Fibroblast of peridontal ligament (primary cell): ENCODE measurements at regions not wholly inside any gene's neighbourhood (a gene's known extent, or its start where the extent isn't known, plus 50 kb on each side); places are given as distances from the start of the nearest gene placed in this dataset.

Source experiments
- DNase-seq: peaks from one replicate; pipeline ENCODE4 v3.0.0-alpha.2; 2010; ENCODE audit errors: extremely low read depth

DNA sequence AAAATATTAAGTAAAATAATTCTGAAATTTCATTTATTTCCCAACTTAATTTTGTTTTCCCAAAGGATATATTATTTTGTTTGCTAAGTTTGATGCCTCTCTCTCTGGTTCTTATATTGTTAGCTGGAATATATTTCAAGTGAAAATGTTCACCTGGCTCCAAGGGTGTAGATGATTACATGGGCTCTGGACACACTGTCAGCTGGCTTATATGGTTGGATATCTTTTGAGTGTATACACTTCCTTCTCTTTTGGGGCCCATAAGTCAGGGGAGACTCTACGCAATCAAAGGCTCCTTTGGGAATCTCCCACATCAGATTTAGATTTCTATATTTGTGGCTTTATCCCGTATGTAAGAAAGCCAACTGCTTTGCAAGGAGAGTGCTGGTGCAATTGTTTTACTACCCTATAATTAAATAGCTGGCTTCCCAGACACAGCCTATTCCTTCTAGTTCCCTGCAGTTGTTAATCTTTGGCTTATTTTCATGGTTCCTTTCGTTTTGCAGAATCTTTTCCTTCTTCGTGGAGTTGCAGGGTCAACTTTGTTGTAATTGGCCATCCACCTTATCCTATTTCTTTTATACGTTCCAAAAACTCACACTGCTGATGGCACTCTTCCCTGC is 225.7 kb downstream of the DPH6 start:
- peak; percentile 2 for DNase-seq

DNA sequence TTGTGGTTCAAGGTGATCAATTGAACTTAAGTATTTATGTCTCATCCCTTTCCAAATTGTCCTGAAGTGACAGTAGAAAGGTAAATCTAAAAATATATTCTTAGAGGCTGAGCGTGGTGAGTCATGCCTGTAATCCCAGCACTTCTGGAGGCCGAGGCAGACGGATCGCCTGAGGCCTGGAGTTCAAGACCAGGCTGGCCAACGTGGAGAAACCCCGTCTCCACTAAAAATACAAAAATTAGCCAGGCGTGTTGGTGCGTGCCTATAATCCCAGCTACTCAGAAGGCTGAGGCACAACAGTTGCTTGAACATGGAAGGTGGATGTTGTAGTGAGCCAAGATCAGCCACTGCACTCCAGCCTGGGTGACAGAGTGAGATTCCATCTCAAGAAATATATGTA is 226.6 kb downstream of the DPH6 start:
- no peak for DNase-seq

DNA sequence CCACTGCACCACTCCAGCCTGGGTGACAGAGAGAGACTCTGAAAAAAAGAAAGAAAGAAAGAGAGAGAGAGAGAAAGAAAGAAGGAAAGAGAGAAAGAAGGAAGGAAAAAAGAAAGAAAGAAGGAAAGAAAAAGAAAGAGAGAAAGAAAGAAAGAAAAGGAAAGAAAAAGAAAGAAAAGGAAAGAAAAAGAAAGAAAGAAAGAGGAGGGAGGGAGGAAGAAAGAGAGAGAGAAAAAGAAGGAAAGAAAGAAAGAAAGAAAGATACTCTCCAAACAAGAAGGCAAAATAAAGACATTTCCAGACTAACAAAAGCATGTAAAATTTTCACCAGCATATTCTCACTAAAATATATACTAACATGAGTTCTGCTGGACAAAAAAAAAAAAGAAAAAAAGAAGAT is 228.7 kb downstream of the DPH6 start:
- no peak for DNase-seq

DNA sequence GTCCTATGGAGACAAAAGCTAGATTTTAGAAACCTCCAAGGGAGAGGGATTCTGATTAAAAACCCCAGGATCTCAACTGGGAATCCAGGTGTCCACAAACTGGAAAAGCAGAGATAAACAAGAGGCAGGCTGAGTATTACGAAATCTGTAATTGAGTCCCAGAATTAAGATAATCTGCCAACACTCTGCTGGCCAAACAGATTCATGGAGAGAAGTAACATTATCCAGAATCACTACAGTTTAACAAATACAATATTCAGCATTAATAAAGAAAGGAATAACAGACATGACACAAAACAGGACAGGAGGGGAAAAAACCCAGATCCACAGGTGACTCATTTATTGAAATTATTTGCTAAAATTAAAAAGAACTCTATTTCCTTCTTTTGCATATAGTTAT is 227.2 kb upstream of the NANOGP8 start:
- DNase-seq, result no peak

DNA sequence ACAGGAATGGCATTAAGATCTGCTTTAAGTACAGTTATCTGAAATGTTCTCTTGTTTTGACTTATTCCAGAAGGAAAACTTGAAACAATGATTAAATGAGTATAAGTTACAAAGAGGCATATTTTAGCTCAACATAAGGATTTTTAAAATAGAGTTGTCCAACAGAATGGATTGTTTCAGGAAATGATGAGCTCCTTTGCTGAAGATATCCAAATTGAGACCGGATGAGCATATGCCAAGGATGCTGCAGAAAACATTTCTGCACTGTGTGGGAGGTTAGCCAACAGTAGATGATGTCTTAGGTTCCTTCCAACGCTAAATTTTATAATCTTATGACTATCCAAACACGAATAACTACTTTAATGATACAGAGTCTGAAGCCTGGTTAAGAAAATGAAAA is 226.5 kb upstream of the NANOGP8 start:
- DNase-seq, result no peak

DNA sequence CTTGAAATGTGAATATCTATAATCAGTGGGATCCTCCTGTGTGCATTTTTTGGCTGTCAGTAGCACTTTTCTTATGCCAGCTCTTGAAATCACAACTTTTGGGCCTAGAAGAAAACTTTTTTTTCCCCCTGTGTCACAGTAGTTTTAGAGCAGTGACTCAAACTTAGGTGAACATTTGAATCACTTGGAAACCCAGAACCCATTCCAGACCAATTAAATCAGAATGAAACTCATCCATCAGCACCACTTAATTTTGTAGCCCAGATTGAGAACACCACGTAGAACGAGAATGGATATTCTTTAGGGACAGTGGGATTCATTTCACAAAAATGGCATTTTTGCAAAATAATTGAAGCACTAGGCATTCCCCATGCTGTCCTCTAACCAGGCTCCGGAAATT is 224.8 kb upstream of the NANOGP8 start:
- DNase-seq, result peak; percentile 25

DNA sequence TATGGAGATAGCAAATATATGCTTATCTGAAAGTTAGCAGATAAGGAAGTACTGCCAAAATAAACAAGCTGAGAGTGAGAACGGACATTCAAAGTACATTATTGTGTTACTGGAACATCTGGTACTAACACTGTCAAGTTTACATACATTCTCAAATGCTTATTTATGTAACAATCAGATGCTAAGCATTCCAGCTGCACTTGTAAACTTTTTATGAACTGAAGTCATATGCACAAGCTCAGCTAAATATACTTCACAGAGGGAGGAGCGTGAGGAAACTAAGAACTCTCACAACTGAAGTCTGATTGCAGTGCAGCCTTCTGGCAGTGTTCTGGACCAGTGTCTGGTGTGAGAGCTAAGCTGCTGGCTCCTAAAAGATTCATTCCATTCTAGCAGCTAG is 223.7 kb upstream of the NANOGP8 start:
- DNase-seq, result peak; percentile 98

DNA sequence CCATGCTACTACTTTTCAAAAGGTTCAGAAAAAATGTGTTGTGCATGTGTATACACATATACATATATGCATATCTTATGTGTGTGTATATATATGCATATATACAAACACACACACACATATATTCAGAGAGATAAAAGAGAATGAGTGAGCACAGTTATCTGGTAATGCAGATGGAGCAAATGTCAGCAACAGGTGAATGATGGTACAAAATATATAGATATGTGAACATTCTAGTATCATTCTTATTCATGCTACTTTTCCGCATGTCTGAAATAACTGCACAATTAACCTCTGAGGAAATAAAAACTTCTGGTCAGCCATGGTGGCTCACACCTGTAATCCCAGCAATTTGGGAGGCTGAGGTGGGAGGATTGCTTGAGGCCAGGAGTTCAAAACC is 222.6 kb upstream of the NANOGP8 start:
- DNase-seq, result no peak

DNA sequence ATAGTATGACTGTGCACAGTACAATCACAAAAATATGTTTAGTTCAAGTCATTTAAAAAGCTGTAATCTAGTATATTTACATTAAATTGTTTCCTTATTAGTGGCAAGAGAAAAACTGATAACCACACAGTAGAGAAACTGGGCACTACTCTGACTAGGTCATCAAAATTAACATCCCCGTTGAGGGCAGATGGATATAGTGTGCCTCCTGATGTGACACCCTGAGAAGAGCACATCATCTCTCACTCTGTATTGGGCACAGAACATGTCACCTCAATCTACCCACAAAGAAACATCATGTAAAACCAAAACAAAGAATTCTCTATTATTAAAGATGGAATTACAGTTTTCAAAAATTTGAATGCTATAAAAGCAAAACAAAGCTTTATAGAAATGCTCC is 221.9 kb upstream of the NANOGP8 start:
- no peak for DNase-seq

DNA sequence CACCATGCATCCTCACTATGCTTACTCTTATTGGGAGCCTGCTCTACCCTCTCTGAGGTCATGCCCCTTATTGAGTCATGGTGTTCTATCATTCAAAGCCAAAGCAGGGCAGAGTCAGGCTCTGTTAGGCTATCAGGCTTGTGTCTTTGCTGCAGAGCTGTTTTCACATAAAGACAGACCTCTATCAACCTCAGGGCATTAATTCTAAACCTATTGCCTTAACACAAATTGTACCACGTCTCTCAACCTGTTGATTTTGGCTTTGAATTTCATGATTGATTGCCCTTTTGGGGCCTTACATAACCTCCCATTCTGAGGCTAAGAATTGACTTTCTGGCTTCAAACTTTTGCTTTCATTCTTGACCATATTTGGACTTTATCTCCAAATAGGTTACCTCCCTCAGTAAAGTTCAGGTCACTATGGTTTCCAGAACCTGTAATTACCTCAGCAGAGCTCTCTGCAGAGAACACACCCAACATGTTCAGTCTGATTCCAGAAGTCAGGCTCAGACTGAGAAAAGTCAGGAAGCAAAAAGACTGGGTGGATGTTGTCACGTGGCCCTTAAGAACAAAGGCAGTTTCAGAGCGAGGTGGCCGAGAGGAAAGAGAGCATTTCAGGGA is 221.4 kb upstream of the NANOGP8 start:
- DNase-seq, result peak; percentile 49

DNA sequence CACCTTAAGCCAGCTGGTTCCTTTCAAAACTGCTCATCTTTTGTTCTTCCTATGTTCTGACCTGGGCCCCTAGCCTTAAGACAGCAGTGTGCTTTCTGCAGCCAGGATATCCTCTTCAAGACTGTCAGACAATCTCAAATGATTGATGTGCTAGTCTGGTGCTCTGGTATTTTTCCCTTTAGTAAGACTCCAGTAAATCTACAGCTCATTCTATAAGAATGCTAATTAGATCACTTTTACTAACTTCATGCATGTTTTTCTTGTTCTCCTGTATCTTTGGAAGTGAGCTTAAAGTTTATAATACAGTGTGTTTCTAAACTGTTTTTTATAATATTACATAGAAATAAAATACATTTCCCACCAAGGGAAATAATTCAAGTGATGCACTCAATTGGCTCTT is 220.9 kb upstream of the NANOGP8 start:
- DNase-seq, result no peak

DNA sequence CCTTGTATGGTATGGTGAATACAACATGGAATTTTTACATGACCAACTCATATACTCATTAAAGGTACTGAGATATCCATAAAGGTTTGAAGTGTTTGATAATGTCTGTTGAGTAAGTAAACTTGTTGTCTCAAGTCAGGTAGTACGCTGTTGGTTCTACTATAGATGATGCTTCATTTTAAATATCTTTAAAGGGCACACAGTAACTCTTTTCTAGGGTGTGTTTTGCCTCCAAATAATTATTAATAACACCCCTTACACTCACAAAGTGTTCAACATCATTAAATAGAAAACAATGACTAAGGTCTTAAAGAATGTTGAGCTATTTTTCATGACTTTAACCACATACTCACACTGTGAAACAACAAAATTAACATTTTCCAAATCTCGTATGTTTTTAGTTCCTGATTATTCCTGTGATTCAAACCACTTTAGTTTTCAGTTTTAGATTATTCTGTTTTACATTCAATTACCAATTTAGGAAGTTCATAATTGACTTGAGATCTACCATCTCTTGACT is 220.0 kb upstream of the NANOGP8 start:
- no peak for DNase-seq

DNA sequence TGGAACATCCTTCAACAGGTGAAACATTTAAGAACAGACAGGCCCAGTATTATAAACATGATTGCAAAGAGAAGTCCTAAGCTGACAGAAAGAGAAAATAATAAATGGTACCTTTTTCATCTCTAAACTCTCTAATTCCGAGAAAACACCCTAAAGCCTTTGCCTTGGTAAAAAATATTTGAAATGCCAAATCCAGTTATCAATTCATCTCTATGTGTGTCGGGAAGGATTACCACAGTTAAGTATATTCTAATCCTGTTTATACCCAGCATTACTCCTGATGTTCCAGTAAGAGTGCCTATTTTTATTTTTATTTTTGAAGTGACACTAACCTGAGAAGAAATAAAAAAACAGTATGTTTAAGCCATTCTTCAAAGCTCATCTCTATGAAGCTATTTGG is 219.3 kb upstream of the NANOGP8 start:
- no peak for DNase-seq

DNA sequence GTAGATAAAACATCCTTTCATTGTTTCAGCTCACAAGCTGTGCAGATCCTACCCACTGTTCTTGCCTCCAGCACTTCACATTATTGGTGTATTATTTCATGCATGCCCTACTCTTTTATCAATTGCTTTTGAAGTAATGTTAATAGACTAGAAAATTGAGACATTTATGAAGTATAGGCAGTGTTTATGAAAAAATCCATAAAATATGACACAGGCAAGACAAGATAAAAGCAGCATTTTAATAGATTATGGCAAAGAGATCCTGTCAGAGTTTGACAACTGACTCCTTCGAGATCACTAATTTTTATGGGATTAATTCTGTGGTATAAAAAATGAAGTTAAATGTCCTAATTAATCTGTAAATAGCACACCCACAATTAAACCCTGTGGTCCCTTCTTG is 217.2 kb upstream of the NANOGP8 start:
- DNase-seq, result no peak

DNA sequence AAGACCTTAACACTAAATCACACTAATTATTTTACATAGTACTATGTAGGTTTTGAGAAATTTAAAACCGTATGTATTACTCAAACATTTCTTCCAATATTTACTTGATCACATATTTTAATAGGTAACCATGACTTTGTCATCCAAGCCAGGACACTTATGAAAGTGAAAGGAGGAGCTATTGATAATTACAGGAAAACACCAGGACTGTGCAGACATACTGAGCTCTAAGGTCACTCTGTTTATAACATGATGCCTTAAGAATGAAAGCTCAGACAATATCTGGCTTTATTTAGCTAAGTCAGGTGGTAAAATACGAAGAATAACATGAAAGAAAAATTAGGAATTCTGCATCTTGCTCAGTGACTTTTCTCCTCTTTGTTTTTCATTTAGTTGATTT is 216.0 kb upstream of the NANOGP8 start:
- no peak for DNase-seq

DNA sequence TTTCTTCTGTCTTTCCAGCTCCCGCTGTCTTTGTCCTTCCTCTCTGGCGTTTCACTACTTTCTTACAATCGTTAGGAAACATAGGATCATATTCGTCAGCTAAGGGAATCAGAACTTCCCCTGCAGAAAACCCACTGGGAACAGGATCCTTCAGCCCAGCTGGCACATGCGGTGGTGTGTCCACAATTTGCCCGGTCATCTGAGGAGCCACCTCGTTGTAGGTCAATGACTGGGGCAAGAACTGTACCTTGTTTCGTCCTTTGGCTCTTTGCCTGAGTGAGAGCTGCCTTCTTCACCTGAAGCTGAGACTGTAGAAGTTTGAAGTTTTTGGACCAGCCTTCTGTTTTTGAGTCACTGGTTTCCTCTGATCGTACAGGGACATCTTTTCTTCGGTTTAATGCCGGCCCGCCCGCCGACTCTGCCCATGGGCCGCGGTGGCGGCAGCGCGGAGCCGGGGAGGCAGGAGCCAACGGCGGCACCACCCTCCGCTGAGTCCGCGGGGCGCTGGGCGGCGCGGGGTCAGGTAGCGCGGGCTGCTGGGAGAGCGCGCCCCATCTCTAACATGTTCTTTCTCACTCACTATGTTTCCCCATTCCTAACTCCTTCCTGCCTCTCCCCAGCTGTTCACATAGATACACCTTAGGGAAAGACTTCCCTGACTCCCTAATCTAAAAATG is 214.1 kb upstream of the NANOGP8 start:
- DNase-seq, result no peak

DNA sequence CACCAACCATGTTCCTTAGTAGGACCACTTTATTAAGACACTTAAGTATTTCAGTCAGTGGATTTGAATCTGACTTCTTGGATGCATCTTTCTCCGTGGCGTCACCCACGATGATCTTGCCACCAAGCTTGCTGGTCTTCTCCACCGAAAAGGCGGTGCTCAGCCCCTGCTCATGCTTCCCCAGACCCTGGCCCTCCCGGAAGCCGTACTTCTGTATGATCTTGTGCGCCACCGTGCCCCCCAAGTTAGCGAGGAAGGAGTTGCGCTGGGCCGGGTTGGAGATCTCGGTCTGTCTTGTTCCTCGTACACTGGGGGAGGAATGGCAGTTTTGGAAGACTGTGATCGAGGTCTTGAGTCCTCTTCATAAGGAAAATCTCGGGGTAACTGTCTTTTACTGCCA is 213.4 kb upstream of the NANOGP8 start:
- no peak for DNase-seq

DNA sequence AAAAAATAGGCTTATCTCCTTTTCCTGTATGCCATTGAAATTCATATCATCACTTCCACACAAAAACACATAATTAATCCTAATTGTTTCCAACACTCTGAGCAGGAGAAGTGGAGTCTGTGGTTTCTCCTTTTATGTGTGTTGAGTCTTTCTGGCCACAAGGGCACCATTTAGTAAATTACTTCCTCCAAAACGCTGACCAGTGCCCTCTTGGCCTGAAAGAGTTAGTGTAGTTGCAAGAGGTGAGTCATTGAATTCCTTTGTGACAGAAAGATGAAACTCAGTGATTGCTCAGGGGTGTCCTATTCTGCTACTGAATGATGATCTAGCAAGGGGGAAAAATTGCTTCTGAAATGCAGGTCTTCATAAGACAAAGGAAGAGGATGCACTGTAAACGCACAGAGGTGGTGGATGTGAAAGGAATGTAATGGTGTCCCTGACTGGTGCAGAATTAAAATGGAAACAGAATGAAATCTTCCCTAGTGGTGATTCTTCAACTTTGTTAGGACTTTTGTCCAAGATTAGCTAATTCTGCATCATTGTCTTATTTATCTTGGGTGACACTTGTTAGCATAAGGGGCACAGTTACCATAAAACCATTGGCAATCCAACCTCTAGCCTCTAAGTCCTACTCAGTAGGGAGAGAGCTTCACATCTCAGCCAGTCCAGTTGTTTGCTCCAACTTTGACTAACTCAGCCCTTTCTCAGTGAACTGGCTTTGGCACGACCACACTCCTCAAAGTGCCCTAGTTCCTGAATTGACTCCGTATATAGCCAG is 208.4 kb upstream of the NANOGP8 start:
- peak; percentile 56 for DNase-seq

DNA sequence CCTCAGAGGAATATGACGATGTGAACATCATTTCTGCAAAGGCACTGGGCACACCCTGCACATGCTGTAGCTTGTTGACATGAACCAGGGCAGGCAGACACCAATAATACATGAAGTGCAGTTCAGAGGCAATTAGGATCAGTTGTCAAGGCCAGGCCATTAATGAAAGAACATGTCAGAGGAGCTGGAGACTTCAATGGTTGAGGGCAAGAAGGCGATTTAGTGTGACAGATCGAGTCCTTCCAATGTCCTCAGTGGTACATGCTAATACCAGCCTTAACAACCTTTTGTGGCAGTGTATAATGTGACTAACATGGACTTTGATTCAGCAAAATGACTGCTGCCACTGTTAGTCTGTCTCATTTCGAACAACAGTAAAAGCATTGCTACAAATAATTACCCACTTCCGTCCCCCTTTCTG is 205.2 kb upstream of the NANOGP8 start:
- DNase-seq, result no peak

DNA sequence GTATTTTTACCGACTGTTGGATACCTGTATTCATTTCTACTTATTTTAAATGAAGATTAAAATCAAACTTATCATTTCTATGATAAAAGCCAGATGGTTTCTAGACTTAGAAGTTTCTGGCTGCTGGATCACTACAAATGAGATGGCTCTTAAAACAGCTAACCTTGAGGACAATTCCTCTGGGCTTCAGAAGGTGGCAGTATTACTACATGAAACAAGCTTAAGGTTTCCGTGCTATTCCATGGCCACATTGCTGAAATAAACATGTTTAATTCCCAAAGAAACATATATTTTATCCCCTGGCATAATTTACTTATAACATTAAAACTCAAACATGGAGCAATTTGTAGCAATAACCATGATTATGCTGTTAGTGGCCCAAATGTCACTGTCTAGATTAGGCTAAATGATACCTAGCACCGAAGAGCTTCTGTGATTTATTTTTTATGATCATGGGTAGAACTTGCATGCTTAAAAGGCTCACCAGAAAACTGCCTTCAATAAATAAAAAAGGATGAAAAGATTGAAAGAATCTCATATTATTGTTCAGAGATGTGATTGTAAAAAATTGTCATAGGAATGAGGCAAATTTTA is 204.0 kb upstream of the NANOGP8 start:
- DNase-seq, result peak; percentile 90

DNA sequence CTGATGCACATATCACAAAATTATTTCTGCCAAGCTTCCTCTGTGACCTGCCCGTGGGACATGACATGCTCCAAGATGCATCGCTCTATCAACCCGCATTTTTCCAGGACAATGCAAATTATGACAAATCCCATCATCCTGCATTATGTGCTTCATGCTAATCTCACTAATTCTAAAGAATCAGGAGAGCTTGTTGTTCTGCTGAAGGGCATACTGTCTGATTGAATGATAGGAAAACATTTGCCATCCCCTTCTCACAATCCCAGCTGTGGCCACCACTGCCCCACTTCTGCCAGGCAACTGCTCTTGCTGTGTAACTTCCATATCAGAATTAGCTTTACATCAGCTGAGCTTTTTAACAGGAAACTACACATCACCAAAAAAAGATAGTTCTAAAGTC is 203.5 kb upstream of the NANOGP8 start:
- DNase-seq, result no peak

DNA sequence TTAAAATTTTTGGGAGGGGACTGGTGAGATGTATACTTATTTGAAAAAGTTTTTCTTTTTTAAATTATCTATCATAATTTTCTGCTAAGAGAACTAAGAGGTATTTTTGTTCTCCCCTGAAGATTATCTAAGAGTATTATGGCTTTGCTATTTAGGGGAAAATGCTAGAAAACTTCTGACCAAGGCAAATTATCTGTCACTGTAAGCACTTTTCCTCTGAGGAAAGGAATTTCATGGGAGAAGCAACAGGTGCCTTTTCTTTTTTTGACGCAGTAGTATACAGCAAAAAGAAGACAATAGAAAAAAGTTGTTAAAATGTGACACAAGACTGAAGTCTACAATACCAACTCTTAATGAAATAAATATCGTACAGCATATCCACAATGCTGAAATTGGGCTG is 201.6 kb upstream of the NANOGP8 start:
- no peak for DNase-seq
